T47D (cell line): ENCODE measurements at regions not wholly inside any gene's neighbourhood (a gene's known extent, or its start where the extent isn't known, plus 50 kb on each side); places are given as distances from the start of the nearest gene placed in this dataset.

ENCODE experiments used
- DNase-seq, 2 experiments: peaks; one replicate each; pipeline versions ENCODE4 v3.0.0 to v3.0.0-alpha.2; 2011 to 2012; ENCODE audit warnings: low read depth in 1 of 2, low spot score in 1 of 2
- JUND ChIP-seq: IDR thresholded peaks from 2 replicates; pipeline ENCODE4 v1.6.1; 2012; ENCODE audit warnings: low read depth
- in situ Hi-C: cut with HindIII; loops from 2 replicates; pipeline ENCODE4 v1.10.0; 2016; ENCODE audit warnings: low sequenced_read_pairs, low pct_unique_long_range_greater_than_20kb

DNA sequence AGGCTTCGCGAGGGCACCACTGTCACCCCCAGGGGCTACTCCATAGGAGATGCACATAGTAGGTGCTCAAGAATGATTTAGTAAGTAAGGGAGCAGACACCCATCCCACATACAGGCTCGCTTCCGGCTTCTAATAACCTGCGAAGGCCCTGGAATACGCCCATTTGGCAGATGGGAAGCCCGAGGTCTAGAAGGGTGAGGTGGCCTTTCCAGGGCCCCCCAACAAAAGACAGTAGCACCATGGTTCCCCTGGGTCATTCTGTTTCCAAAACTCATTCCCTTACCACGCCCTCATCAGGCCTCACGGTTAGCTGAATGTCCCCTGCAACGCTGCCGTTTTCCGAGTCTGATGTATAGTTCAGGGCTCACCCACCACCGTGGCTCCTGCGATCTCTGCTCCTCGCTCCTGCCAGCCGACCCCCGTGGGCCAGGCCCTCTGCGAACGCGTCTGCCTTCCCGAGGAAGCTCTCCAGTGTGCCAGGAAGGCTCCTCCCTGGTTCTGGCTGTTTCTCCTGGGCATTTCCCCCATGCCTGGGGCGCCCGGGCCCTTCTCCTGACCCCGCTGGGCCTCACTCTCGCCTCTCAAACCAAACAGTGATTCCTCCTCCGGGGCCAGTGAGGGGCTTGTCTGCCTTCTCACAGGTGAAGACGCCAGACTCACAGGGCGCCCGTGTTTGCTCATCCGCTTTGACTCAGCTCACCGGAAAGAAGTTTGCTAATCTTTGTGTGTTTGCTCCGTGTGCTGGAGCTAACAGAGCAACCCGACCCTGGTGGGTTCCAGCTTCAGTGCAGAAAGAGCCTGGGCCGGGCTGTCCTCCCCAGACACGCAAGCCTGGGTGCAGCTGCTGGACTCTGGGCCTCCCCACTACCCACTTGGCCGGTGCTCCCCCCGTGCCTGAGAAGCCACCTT, 86.6 kb downstream of the RTL6 start:
- TF ChIP-seq JUND = no peak
- in situ Hi-C loops = no loop called here
- DNase-seq = no peak

DNA sequence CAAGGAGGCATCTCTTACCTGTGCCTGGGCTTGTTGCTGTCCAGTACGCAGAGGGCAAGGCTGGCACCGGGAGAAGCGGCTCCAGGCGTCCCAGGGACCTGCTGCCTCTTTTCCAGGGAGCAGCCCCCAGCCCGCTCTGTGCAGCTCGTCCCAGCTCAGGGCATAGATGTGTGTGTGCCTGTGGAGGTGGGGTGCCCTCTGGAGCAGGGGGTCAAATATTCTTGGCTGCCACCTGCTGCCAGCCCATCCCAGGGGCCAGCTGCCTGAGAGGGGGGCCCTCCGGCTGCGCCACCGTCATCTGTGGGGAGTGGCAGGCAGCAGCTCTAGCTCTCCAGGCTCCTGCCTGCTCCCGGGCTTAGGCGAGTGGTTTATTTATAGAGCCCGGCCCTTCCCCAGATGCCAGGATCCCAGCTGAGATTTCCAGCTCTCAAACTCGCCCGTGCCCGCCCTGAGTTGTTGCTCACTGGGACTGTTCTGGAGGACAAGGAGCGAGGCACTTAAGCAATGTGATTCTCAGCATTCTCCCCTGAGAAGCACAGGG, 87.5 kb downstream of the RTL6 start:
- TF ChIP-seq JUND = no peak
- in situ Hi-C loops = no loop called here
- no peak for DNase-seq

DNA sequence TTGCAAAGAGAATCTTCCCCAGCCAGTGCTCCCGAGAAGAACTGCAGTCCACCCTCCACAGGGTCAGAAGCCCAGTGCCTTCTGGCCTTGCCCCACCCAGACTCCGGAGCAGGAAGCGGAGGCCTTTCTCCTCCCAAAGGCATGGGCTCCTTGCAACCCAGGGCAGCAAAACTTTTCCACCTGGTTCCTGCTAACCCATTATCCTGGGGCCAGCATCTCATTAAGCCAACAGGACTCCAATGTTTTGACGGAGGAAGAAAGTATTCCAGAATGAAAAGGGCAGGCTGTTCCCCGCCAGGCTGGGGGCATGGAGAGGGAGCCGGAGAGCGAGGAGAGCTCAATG, 88.1 kb downstream of the RTL6 start:
- in situ Hi-C loops = no loop called here
- no peak for DNase-seq
- no peak for TF ChIP-seq JUND

DNA sequence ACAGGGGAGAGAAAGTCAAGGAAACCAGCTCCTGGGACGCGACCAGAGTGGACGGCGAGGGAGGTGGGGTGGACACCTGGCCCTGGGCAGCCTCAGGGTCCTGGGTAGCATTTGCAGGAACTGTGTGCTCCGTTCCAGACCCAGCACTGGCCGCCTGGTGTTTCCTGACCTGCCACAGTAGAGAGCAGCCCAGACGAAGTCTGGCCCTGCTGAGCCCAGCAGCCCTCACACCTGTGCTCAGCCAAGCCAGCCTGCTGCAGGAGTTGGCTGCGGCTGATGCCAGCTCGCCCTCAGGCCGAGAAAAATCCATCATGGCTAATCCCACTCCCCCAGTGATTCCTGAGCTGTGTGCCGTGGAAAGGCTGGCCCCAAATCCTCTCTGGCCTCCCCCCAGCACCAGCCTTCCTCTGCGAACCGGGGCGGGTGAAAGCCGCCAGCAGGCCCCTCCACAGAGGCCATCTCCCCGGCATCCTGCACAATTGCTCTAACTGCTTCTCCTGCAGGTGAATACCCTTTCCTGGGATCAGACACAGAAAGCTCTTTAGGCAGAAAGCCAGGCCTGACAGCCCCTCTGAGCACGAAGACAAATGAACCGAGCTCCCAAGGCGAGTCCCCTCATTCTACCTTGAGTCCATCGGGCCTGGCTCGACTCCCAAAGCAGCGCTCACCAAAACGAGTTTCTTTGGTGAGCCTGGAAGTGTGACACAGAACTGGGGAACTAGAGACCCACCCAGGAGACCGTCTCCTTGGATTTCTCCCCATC, 88.6 kb downstream of the RTL6 start:
- TF ChIP-seq JUND = no peak
- in situ Hi-C loops = no loop called here
- DNase-seq = no peak

DNA sequence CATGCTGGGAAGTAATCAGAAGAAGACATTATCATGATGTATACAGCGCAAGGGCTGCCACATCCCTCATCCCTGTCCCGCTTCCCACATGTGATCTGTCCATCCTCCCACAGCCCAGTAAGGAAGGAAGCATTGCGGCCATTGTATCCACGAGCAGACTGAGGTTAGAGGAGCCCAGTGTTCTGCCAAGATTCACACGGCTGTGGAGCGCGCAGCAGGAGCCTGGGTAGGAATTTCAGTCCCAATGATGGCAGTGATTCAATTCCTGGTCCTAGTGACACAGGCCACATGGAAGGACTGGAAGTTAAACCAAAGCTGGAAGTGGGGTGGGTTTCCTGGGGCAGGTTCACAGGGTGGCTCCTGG, 89.2 kb downstream of the RTL6 start:
- no peak for TF ChIP-seq JUND
- no peak for DNase-seq

DNA sequence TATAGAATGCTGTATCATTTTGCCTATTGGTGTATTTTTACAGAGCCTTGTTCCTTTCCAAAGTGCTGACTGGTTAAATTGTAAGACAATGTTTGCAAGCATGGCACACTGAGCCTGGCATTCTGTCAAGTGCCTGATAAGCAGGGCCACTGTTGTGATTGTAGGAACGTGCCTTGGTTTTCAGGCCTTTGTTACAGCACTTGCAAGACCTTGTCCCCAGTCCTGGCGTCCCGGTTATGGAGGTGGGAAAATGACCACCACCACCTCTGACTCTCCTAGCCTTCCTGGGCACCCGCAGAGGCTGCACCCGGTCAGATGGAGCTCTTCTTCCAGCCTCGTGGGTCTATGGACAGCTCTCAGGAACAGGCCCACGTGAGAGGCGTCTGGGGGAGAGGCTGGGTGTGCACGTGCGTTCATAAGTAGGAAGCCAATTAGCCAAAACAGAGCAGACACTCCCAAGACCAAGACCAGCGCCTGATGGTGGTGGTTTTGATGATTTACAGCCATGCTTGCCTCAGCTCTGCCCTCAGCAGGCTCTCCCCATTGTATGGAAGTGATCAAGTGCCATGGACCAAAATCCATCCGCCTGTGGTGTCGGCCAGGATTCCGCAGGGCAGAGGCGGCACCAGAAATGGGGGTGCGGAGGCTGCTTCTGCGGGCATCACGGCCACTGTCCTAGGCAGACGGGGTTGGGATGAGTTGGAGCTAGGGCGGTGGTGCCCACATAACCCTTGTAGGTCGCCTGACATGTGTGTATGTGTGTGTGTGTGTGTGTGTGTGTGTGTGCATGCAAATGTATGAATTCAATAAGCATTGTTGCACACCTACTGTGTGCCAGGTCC, 89.8 kb downstream of the RTL6 start:
- DNase-seq = no peak
- in situ Hi-C loops = no loop called here
- TF ChIP-seq JUND = no peak

More for the DNA sequence above, 89.2 kb downstream of the RTL6 start:
- in situ Hi-C loops = no loop called here

DNA sequence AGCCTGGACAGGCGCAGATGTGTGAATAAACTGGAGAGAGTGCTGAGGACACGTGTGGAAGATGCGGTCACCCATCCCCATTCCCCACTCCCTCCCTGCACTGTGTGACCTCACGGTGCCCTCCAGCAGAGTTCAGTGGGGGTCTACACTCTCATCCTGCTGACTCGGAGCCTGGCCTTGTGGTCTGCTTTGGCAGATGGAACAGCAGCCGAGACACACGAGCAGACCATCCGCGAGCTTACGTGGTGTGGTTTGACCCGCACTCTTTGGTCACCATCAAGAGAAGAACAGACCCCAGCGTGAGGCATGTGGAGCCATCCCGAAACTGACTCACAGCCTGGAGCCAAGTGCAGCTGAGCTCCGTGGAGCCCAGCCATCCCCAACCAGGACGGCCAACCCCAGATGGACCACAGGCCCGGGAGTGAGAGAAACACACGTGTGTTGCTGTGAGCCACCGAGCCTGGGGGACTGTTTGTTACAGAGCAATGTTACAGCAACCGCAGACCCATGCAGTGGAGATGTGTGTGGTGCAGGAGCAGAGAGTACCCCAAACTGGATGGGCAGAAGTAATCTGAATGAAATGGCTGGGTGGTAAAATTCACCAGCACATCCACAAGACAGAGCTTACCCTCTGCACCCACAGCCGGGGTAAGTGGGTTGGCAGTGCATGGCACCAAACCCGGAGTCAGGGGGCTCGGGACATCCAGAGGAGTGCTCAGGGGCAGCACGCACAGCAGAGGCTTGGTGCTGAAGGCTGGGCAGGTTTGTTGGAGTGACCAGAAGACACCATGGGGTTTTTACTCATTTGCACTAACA, 90.7 kb downstream of the RTL6 start:
- no peak for TF ChIP-seq JUND
- in situ Hi-C loops = no loop called here
- DNase-seq = no peak

DNA sequence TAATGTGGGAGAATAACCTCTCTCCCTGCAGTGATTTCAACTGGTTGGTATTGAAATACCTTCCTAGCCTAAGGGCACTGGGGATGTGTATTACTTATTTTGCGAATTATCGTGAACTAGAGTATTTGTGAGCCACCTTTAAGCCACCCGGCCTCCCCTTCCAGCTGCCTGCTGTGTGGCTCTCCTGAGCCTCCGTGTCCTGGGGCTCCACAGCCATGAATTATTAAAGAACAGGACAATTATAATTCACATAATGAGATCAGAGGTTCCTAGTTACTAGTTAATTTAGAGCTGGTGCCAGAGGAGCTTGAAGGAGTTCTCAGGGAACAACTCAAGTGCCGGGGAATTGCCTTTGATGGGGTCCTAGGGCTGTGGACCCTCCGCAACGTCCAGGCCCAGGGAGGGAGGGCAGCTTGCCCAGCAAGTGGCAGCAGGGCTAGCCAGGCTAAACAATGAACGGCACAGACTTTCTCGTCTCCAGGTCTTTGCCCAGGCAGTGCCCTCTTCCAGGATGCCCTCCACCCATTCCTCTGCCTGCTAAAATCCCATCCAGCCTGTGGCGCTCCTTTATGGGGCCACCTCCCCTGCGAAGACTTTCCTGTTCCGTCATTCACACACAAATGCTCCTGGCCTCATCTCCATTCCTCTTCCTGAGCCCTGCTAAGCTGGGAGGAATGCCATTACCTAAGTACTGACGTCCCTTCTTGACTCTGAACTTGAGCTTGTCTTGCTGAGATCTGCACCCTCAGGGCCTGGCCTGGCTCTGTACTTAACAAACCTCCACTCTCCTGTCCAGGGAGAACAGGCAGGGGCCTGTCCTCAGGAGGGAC, 91.5 kb downstream of the RTL6 start:
- peak in 1 of 2 experiments; percentile 8 for DNase-seq
- in situ Hi-C loops = no loop called here
- TF ChIP-seq JUND = no peak

DNA sequence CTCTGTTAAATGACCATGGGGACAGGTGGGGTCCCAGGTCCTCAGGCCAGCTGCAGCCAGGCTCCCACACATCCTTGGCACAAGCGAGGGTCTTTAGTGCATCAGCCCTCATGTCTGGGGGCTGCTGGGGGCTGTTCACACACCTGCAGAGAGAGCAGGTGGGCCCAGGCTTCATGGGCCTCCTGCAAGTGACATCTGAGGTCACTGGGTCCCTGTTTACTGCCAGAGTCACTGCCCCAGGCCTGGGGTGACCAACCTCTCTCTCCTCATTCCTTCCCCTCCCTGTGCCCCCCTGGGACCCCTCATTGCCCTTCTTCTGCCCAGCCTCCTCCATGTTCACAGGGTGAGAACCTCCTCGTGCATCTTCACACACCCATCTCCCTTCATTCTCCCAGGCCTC, 92.4 kb downstream of the RTL6 start:
- no peak for DNase-seq
- in situ Hi-C loops = no loop called here
- TF ChIP-seq JUND = no peak

DNA sequence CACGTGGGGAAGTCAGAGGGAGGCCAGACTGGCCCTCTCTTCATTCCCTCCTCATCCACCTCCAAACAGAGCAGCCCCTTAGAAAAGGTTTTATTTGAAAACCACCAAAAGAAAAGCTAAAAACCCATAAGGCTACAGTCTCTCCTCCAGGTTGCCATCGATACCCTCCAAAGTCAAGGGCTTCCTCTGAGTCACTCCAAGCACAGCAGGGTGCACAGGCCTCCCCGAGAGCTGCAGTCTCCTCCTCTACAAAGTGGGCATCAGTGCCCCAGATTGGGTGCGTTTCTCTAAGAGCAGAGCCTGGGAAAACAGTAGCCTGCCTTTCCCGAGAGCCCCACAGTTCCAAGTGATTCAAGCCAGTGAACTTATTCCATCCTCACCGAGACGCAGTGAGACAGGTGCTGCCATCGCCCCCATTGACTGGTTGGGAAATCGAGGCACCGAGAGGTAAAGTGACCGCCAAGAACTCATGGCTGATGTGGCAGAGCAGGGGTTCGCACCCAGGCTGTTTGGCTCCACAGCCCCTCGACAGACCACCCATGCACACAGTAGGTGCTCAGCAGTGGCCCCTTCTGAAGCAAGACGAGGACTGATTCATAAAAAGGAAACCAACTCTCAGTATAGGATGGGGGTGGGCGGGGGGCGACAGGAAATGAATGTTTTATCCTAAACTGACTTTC, 91.7 kb upstream of the SHISAL1 start:
- DNase-seq = no peak
- in situ Hi-C loops = no loop called here
- TF ChIP-seq JUND = no peak
